HEK293 (cell line): ENCODE measurements at regions not wholly inside any gene's neighbourhood (a gene's known extent, or its start where the extent isn't known, plus 50 kb on each side); places are given as distances from the start of the nearest gene placed in this dataset.

Experiments
- CTCF ChIA-PET: fragments of 350-600 bp; formaldehyde crosslinking; extraction: SDS; loops from one replicate; lab custom pipeline; 2021; ENCODE audit warnings: antibody characterized with exemption; lab: Yijun Ruan, JAX
- POLR2A ChIA-PET: fragments of 300-600 bp; formaldehyde crosslinking; extraction: SDS; loops from one replicate; lab custom pipeline; 2020; ENCODE audit warnings: antibody characterized with exemption, inconsistent platforms; lab: Yijun Ruan, JAX
- H3K27ac ChIP-seq: fragments of 200-500 bp; sonication (Bioruptor generic); 2 replicates; pipeline ENCODE4 v1.5.1; 2014; ENCODE audit warnings: low read depth, low read length, control low read depth, inconsistent platforms; ENCODE audit errors: extremely low read depth
- H3K36me3 ChIP-seq, 2 experiments: fragments of 200-500 bp in 1 of 2; sonication (Bioruptor generic) in 1 of 2; 1 replicate in 1 of 2; 2 replicates in 1 of 2; pipeline ENCODE4 v1.5.1; 2014 to 2017; ENCODE audit warnings: inconsistent platforms in 2 of 2, low read length in 2 of 2; ENCODE audit not compliant: control insufficient read depth in 2 of 2, insufficient read depth in 1 of 2
- H3K4me1 ChIP-seq: fragments of 200-500 bp; sonication (Bioruptor generic); 2 replicates; pipeline ENCODE4 v1.5.1; 2014; ENCODE audit warnings: mild to moderate bottlenecking, low read length, inconsistent platforms; ENCODE audit not compliant: control insufficient read depth, insufficient read depth
- H3K4me3 ChIP-seq: 2 replicates; pipeline ENCODE4 v1.5.1; 2011; ENCODE audit warnings: low read depth, mild to moderate bottlenecking, control low read depth, low read length, moderate library complexity
- H3K9me3 ChIP-seq: fragments of 200-500 bp; sonication (Bioruptor generic); 2 replicates; pipeline ENCODE4 v1.5.1; 2014; ENCODE audit warnings: low read depth, low read length, inconsistent platforms; ENCODE audit not compliant: control insufficient read depth, insufficient read depth
- HOXA7 ChIP-seq: sonication (generic); formaldehyde crosslinking; IDR thresholded peaks from 2 replicates; pipeline ENCODE4 v1.8.1; 2022; ENCODE audit warnings: missing genetic modification reagents, borderline replicate concordance
- KLF16 ChIP-seq: fragments of 450-650 bp; formaldehyde crosslinking; IDR thresholded peaks from 2 replicates; pipeline ENCODE4 v1.5.1; 2017; ENCODE audit warnings: missing biosample characterization, missing genetic modification characterization
- MEIS1 ChIP-seq: sonication (generic); formaldehyde crosslinking; IDR thresholded peaks from 2 replicates; pipeline ENCODE4 v1.8.1; 2022; ENCODE audit warnings: missing genetic modification reagents, mild to moderate bottlenecking, borderline replicate concordance
- SCRT1 ChIP-seq: fragments of 450-650 bp; formaldehyde crosslinking; IDR thresholded peaks from 2 replicates; pipeline ENCODE4 v1.5.1; 2016; ENCODE audit warnings: missing biosample characterization, missing genetic modification characterization, borderline replicate concordance
- SCRT2 ChIP-seq: fragments of 450-650 bp; formaldehyde crosslinking; IDR thresholded peaks from 2 replicates; pipeline ENCODE4 v1.5.1; 2016; ENCODE audit warnings: missing biosample characterization, missing genetic modification characterization
- ZNF548 ChIP-seq: fragments of 450-650 bp; formaldehyde crosslinking; IDR thresholded peaks from 2 replicates; pipeline ENCODE4 v1.5.1; 2016; ENCODE audit warnings: missing biosample characterization, missing genetic modification characterization
- ZNF558 ChIP-seq: fragments of 450-650 bp; formaldehyde crosslinking; IDR thresholded peaks from 2 replicates; pipeline ENCODE4 v1.5.1; 2016; ENCODE audit warnings: missing biosample characterization, missing genetic modification characterization
- ZNF654 ChIP-seq: fragments of 450-650 bp; formaldehyde crosslinking; IDR thresholded peaks from 2 replicates; pipeline ENCODE4 v1.5.1; 2016; ENCODE audit warnings: low read depth, missing biosample characterization, missing genetic modification characterization
- ZNF776 ChIP-seq: fragments of 450-650 bp; formaldehyde crosslinking; IDR thresholded peaks from 2 replicates; pipeline ENCODE4 v1.5.0; 2017; ENCODE audit warnings: missing biosample characterization, missing genetic modification characterization, borderline replicate concordance
- ZSCAN23 ChIP-seq: fragments of 450-650 bp; formaldehyde crosslinking; IDR thresholded peaks from 2 replicates; pipeline ENCODE4 v1.5.1; 2016; ENCODE audit warnings: missing biosample characterization, missing genetic modification characterization
- TF ChIP-seq, protein P1 (sequence below): fragments of 450-650 bp; formaldehyde crosslinking; IDR thresholded peaks from 2 replicates; pipeline ENCODE4 v1.5.0; 2017; ENCODE audit warnings: missing biosample characterization, missing genetic modification characterization, borderline replicate concordance
- TF ChIP-seq, protein P2 (sequence below): fragments of 450-650 bp; formaldehyde crosslinking; IDR thresholded peaks from 2 replicates; pipeline ENCODE4 v1.5.1; 2016; ENCODE audit warnings: missing biosample characterization, missing genetic modification characterization
- TF ChIP-seq, protein P3 (sequence below): fragments of 450-650 bp; formaldehyde crosslinking; IDR thresholded peaks from 2 replicates; pipeline ENCODE4 v1.5.1; 2016; ENCODE audit warnings: missing biosample characterization, missing genetic modification characterization
- TF ChIP-seq, protein P4 (sequence below): fragments of 450-650 bp; IDR thresholded peaks from 2 replicates; pipeline ENCODE4 v1.5.1; 2018; ENCODE audit warnings: missing biosample characterization, mild to moderate bottlenecking, missing genetic modification characterization
- TF ChIP-seq, protein P5 (sequence below): fragments of 450-650 bp; formaldehyde crosslinking; IDR thresholded peaks from 2 replicates; pipeline ENCODE4 v1.5.1; 2017; ENCODE audit warnings: missing biosample characterization, missing genetic modification characterization
- TF ChIP-seq, protein P6 (sequence below): fragments of 450-650 bp; formaldehyde crosslinking; conservative IDR thresholded peaks from 2 replicates; pipeline ENCODE4 v1.5.1; 2016; ENCODE audit warnings: low read depth, missing biosample characterization, missing genetic modification characterization

DNA sequence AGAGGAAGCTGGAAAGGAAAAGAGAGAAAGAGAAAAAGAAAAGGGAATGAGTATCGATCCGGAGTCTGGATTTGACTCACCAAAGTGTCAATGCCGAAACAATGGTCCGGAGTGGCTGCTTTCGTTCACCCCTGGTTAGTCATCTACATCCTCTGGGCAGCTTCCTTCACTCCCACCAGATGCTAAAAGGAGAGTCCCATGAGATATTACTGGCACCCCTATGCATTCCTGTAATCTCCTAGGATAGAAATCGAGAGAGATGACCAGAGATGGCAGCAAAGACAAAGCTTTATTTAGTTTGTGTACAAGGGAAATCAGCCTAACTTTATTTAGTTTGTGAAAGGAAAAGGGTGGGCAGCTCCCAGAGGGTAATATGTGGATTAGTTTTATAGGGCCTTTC lies 622.2 kb downstream of the ZPLD1 start:
- ChIA-PET POLR2A (no interaction called here), CTCF (no interaction called here)
- Histone ChIP-seq H3K9me3 (no peaks in the 10 kb centered on the region), H3K36me3 (no peaks in the 10 kb centered on the region), H3K4me1 (no peaks in the 10 kb centered on the region), H3K27ac (no peak overlapping the region), H3K4me3 (no peak overlapping the region)
- TF ChIP-seq, protein P1, sequence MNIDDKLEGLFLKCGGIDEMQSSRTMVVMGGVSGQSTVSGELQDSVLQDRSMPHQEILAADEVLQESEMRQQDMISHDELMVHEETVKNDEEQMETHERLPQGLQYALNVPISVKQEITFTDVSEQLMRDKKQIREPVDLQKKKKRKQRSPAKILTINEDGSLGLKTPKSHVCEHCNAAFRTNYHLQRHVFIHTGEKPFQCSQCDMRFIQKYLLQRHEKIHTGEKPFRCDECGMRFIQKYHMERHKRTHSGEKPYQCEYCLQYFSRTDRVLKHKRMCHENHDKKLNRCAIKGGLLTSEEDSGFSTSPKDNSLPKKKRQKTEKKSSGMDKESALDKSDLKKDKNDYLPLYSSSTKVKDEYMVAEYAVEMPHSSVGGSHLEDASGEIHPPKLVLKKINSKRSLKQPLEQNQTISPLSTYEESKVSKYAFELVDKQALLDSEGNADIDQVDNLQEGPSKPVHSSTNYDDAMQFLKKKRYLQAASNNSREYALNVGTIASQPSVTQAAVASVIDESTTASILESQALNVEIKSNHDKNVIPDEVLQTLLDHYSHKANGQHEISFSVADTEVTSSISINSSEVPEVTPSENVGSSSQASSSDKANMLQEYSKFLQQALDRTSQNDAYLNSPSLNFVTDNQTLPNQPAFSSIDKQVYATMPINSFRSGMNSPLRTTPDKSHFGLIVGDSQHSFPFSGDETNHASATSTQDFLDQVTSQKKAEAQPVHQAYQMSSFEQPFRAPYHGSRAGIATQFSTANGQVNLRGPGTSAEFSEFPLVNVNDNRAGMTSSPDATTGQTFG (tag by site-specific recombination), result no peak
- TF ChIP-seq, protein P2, sequence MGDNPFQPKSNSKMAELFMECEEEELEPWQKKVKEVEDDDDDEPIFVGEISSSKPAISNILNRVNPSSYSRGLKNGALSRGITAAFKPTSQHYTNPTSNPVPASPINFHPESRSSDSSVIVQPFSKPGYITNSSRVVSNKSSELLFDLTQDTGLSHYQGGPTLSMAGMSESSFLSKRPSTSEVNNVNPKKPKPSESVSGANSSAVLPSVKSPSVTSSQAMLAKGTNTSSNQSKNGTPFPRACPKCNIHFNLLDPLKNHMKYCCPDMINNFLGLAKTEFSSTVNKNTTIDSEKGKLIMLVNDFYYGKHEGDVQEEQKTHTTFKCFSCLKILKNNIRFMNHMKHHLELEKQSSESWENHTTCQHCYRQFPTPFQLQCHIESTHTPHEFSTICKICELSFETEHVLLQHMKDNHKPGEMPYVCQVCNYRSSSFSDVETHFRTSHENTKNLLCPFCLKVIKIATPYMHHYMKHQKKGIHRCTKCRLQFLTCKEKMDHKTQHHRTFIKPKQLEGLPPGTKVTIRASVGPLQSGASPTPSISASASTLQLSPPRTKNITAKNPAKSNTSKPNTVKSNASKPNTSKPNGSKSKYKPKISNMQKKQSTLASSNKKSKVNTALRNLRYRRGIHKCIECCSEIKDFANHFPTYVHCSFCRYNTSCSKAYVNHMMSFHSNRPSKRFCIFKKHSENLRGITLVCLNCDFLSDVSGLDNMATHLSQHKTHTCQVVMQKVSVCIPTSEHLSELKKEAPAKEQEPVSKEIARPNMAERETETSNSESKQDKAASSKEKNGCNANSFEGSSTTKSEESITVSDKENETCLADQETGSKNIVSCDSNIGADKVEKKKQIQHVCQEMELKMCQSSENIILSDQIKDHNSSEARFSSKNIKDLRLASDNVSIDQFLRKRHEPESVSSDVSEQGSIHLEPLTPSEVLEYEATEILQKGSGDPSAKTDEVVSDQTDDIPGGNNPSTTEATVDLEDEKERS (tag by site-specific recombination), result no peak
- TF ChIP-seq ZNF548 (tag by site-specific recombination), result no peak
- TF ChIP-seq SCRT1 (tag by site-specific recombination), result no peak
- TF ChIP-seq KLF16 (tag by site-specific recombination), result no peak
- TF ChIP-seq, protein P3, sequence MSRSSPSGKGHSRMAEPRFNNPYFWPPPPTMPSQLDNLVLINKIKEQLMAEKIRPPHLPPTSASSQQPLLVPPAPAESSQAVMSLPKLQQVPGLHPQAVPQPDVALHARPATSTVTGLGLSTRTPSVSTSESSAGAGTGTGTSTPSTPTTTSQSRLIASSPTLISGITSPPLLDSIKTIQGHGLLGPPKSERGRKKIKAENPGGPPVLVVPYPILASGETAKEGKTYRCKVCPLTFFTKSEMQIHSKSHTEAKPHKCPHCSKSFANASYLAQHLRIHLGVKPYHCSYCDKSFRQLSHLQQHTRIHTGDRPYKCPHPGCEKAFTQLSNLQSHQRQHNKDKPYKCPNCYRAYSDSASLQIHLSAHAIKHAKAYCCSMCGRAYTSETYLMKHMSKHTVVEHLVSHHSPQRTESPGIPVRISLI (tag by site-specific recombination), result no peak
- TF ChIP-seq ZSCAN23 (tag by site-specific recombination), result no peak
- TF ChIP-seq ZNF558 (tag by site-specific recombination), result no peak
- TF ChIP-seq MEIS1 (CRISPR knock-in tag), result no peak
- TF ChIP-seq SCRT2 (tag by site-specific recombination), result no peak

DNA sequence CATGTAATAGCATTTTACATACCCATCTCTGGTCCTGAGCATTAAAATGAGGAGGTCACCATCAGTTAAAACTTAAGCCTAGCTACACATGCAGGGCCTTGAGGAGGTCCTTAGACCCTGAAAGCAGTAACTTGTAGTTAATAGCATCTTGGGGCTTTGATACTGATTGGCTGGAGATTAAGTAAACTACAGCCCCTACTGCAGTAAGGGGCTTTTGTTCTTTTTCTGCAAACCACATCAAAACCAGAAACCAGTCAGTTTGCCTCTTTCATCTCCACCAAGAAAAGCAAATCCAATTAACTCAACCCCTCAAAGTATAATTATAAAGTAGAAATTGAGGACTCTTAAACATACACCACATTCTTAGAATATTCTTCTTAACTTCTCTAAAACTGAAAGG lies 622.7 kb downstream of the ZPLD1 start:
- Histone ChIP-seq H3K4me1 (no peaks in the 10 kb centered on the region), H3K27ac (no peak overlapping the region), H3K9me3 (no peaks in the 10 kb centered on the region), H3K36me3 (no peaks in the 10 kb centered on the region), H3K4me3 (no peak overlapping the region)
- POLR2A ChIA-PET, result no interaction called here
- no peak for TF ChIP-seq HOXA7 (CRISPR knock-in tag)
- TF ChIP-seq, protein P4, sequence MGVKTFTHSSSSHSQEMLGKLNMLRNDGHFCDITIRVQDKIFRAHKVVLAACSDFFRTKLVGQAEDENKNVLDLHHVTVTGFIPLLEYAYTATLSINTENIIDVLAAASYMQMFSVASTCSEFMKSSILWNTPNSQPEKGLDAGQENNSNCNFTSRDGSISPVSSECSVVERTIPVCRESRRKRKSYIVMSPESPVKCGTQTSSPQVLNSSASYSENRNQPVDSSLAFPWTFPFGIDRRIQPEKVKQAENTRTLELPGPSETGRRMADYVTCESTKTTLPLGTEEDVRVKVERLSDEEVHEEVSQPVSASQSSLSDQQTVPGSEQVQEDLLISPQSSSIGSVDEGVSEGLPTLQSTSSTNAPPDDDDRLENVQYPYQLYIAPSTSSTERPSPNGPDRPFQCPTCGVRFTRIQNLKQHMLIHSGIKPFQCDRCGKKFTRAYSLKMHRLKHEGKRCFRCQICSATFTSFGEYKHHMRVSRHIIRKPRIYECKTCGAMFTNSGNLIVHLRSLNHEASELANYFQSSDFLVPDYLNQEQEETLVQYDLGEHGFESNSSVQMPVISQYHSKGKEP (tag by site-specific recombination), result no peak
- TF ChIP-seq, protein P5, sequence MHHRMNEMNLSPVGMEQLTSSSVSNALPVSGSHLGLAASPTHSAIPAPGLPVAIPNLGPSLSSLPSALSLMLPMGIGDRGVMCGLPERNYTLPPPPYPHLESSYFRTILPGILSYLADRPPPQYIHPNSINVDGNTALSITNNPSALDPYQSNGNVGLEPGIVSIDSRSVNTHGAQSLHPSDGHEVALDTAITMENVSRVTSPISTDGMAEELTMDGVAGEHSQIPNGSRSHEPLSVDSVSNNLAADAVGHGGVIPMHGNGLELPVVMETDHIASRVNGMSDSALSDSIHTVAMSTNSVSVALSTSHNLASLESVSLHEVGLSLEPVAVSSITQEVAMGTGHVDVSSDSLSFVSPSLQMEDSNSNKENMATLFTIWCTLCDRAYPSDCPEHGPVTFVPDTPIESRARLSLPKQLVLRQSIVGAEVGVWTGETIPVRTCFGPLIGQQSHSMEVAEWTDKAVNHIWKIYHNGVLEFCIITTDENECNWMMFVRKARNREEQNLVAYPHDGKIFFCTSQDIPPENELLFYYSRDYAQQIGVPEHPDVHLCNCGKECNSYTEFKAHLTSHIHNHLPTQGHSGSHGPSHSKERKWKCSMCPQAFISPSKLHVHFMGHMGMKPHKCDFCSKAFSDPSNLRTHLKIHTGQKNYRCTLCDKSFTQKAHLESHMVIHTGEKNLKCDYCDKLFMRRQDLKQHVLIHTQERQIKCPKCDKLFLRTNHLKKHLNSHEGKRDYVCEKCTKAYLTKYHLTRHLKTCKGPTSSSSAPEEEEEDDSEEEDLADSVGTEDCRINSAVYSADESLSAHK, result no peak
- TF ChIP-seq, protein P6, sequence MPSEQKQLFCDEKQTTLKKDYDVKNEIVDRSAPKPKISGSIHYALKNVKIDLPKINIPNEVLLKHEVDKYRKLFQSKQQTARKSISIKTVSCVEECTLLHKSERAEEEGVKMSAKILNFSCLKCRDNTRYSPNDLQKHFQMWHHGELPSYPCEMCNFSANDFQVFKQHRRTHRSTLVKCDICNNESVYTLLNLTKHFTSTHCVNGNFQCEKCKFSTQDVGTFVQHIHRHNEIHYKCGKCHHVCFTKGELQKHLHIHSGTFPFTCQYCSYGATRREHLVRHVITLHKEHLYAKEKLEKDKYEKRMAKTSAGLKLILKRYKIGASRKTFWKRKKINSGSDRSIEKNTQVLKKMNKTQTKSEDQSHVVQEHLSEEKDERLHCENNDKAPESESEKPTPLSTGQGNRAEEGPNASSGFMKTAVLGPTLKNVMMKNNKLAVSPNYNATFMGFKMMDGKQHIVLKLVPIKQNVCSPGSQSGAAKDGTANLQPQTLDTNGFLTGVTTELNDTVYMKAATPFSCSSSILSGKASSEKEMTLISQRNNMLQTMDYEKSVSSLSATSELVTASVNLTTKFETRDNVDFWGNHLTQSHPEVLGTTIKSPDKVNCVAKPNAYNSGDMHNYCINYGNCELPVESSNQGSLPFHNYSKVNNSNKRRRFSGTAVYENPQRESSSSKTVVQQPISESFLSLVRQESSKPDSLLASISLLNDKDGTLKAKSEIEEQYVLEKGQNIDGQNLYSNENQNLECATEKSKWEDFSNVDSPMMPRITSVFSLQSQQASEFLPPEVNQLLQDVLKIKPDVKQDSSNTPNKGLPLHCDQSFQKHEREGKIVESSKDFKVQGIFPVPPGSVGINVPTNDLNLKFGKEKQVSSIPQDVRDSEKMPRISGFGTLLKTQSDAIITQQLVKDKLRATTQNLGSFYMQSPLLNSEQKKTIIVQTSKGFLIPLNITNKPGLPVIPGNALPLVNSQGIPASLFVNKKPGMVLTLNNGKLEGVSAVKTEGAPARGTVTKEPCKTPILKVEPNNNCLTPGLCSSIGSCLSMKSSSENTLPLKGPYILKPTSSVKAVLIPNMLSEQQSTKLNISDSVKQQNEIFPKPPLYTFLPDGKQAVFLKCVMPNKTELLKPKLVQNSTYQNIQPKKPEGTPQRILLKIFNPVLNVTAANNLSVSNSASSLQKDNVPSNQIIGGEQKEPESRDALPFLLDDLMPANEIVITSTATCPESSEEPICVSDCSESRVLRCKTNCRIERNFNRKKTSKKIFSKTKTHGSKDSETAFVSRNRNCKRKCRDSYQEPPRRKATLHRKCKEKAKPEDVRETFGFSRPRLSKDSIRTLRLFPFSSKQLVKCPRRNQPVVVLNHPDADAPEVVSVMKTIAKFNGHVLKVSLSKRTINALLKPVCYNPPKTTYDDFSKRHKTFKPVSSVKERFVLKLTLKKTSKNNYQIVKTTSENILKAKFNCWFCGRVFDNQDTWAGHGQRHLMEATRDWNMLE (tag by site-specific recombination), result no peak
- no peak for TF ChIP-seq SCRT1 (tag by site-specific recombination)
- no peak for TF ChIP-seq ZNF654 (tag by site-specific recombination)
- no peak for TF ChIP-seq ZNF776
- CTCF ChIA-PET, result no interaction called here
